NCI-H510A treated with DMSO at 0.1 percent for 48 hours (cell line): ENCODE measurements at regions not wholly inside any gene's neighbourhood (a gene's known extent, or its start where the extent isn't known, plus 50 kb on each side); places are given as distances from the start of the nearest gene placed in this dataset.
"Not testable (repeated sequence)": the region's sequence is repeated elsewhere in the genome, so short reads cannot be mapped to it uniquely, and the experiment has no call there.

Experiments used
- DNase-seq: peaks from one replicate; lab custom pipeline; 2025; lab: John Stamatoyannopoulos, UW

DNA sequence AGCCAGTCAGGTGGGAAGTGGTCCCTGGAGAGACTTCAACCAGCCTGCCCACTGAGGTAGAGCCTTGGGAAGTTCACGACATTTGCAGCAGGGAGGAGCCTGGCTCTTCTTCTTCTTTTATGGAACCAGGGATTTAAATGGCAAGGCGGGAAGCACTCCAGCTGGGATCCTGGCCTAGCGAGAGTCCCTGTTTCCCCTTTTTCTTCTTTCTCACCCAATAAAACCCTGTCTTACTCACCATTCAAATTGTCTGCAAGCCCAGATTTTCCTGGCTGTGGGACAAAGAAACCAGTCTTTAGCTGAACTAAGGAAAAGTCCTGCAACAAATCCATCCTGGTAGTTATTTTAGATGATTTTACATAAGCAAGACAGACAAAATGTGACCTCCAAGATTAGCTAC lies 503.7 kb downstream of the CDH10 start:
- no peak for DNase-seq

DNA sequence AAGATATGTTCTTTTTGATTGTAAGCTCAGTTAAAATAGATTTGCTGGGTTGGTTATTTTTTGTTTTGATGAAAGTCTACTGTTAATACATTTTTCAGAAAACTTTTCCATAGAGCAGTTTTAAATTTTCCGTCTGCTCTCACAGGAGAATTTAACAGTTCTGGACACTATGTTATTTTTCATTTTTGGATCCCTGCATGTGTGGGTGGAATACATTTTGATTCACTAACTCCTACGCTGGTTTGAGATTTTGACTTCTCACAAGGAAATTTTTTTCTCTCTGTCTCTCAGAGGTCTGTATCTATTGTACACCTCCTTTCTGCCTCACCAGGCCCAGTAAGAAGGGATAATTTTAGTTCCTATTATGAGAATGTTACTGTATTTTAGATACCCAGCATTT lies 502.4 kb downstream of the CDH10 start:
- DNase-seq = no peak

DNA sequence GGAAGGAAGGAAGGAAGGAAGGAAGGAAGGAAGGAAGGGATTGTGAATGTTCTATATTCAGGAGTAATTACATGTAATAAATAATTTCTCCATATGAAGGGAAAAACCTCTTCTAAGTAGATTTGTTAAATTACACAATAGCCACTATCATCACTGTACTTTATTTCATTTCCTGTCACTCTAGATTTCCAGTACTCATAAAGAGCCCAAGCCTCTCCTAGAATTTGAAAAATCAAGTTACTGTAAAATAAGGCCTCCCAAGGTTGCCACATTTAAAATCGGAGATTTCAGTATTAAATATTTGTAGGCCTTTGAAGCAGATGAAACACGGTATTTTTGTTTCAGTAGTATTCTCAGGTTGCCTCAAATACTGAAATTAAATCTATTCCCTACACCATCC lies 499.0 kb downstream of the CDH10 start:
- DNase-seq = no peak

- DNase-seq = no peak
Measured at GRCh38 chr5:24161559-24161958, 483.2 kb downstream of the CDH10 start.

DNA sequence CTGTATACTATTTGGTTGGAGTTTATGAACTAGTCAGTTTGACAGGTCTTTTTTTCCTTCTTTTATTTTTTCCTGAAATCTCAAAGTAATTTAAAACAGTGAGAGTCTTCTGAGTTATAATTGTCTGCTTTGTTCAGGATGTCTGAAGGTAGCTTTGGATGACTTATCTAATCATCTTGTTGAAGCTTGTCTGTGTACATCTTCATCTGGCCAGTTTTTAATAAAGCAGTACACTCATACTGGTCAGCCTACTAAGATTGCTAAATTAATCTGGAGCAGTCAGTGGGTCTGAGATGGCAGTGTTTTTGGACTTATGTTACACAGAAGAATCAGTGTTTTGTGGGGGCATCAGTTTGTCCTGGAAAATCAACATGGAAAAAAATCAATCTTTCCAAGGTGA lies 482.4 kb downstream of the CDH10 start:
- no peak for DNase-seq

GRCh38 chr5:24163091-24163490 lies 481.7 kb downstream of the CDH10 start:
- no peak for DNase-seq

DNA sequence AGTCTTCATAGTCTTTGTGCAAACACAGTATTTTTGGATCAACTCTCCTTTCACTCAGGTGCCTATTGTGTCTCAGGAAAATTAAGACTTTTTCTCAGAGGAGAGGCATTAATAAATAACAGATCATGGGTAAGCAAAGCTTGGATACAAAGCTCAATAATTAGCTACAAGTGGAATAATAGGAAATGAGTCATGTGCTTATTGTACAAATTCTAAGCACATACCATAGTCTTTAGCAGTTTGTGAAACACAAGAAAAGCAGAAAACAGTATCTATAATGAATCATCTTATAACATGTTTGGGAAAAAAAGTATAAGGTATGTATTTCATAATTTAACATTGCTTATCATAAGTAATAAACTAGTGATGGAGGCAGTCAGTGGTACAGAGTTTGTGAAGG lies 477.0 kb downstream of the CDH10 start:
- no peak for DNase-seq

DNA sequence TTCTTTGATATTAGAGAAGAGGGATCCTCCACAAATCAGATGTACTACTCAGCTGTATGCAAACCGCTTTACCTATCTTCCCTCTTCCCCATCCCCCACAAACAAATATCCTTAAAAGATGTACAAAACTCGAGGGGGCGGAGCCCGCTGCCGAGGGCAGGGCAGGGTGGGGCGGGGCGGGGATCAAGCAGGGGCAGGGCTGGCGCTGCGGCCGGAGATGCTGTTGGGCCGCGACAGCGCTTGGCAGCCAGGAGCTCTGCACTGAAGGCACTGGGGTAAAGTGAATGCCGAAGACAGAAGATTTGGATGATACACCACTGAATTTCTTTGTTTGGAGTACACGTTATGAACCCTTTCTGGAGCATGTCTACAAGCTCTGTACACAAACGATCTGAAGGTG lies 474.8 kb downstream of the CDH10 start:
- DNase-seq = no peak

DNA sequence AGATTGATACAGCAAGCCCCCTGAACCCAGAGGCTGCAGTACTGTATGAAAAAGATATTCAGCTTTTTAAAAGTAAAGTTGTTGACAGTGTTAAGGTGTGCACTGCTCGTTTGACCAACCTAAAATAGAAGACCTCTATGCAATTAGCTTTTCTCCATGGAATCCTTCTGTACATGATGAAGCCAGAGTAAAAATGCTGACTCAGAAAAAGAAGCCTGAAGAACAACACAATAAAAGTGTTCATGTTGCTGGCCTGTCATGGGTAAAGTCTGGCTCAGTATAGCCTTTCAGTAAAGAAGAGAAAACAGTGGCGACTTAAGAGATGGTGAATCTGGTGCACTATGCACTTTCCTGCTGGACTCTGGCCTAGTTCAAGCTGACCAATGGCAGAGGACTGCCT lies 473.8 kb downstream of the CDH10 start:
- not testable (repeated sequence) for DNase-seq

GRCh38 chr5:24177821-24178220 lies 467.0 kb downstream of the CDH10 start:
- no peak for DNase-seq

GRCh38 chr5:24183981-24184380 lies 460.8 kb downstream of the CDH10 start:
- no peak for DNase-seq

GRCh38 chr5:24188216-24188925 lies 456.4 kb downstream of the CDH10 start:
- DNase-seq = no peak

DNA sequence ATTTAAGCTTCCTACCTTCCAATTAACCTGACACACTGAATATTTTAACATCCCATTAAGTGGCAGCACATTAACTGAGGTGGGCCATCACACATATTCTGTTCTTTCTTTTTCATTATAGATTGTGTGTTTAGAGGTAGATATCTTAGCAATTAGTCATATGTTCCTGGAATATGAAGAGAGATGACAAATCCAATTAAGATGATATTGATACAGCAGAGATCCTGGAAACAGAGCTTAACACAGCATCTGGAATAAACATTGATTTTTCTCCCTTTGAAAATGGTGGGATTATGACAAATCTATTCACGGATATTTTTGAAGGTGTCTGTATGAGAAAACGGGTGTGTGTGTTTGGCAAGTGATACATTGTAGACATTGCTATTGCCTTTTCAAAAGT lies 448.0 kb downstream of the CDH10 start:
- no peak for DNase-seq

DNA sequence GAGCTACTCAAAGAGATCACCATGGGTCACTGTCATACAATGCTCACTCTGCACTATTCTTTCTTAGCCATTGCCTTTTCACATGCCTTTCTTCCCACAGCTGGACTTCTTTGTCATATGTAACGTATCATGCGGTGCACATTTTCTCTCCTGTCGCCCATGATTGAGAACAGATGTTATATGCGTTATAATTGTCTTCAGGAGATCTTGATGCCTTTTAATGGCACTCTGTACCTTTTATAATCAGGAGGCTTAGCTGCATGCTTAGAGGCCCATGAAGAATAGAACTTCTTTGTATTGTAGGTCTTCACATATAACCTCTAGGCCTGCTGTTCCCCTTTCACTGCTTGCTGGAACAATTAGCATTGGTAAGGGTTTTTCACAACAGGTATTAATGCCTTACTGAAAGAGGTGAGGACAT lies 436.1 kb downstream of the CDH10 start:
- no peak for DNase-seq

DNA sequence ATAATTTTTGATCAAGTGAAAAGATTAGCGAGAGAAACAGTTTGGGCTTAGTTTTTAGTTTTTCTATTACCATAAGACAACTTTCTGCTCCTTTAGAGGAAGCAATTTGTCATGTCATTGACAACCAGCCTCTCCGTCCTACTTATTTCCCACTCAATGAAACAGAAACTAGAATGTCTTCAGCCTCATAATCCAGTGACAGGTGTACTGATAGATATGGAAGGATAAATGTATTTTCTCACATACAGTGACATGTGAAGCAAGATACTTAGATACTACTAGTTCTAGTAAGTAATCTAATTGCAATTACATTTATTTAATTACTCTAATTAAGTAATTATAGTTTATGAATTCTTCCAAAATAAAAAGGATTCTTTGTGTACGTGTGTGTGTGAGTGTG lies 429.7 kb downstream of the CDH10 start:
- no peak for DNase-seq

- no peak for DNase-seq
Measured at GRCh38 chr5:24222876-24223275, 421.9 kb downstream of the CDH10 start.

GRCh38 chr5:24225051-24225450 lies 419.7 kb downstream of the CDH10 start:
- no peak for DNase-seq

DNA sequence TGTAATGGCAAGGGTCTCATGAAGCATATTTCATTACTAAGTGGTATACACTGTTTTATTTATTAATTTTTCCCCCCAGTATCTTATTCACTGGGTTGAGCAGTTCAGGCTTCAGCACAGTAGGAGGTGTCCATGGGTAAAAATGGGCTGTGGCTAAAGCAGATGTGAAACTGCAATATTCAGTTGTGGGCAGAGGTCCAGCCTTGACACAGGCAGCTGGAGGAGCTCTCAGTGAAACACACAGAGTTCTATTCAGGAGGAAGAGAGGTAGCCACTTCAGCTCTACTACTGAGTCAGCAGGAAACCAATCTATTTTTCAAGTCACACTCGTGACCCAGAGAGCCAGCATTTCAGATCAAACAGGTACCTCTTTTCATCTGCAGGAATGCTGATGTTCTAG lies 418.3 kb downstream of the CDH10 start:
- DNase-seq = no peak

- not testable (repeated sequence) for DNase-seq
Measured at GRCh38 chr5:24227881-24228280, 416.9 kb downstream of the CDH10 start.

DNA sequence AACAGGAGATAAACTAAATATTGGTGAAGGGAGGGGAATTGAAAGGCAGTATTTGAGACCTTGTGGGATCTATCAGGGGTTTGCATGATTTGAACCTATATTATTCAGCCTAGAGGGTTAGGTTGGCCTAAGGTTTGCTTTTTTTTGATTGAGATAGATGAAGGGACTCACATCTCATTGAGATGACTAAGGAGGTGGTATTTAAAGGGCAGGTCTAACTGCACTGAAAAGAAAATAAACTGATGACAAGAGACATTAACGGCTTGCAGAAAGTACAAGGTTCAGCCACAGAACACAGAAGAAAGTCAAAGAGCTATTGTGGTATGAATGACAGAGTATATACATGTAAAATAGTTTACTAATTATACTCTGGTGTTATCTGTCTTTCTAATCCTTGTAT lies 412.7 kb downstream of the CDH10 start:
- no peak for DNase-seq

- no peak for DNase-seq
Measured at GRCh38 chr5:24232929-24233498, 411.8 kb downstream of the CDH10 start.

DNA sequence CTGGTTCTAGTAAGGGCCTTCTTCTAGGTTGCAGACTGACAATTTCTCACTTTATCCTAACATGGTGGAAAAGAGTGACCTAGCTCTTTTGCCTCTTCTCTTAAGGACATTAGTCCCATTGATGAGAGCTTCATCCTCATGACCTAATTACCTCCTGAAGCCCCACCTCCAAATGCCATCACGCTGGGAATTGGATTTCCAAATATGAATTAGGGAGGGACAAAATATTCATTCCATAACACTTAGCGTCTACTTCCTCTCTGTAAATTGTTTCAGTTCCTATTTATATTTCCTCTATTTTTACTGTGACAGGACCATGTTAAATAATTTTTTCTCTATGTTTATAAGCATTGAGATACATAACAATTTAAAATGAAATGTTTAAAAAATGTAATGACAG lies 408.8 kb downstream of the CDH10 start:
- no peak for DNase-seq

DNA sequence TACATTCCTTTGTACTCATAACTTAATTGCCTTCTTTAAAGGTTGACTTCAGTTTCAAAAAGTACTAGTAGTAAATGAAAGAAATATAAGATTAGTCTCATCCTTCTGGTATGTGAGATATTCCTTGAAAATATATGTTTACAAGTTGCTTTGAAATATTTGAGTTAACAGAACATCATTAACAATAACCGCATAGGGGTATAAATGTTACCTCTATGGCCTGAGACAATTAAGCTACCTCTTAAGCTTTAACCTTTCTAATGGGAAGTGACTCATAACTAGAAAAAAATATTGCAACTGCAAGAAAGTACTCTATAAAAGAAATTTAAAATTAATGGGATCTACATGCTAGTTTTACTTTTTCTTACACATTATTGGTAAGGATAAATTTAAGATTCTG lies 399.0 kb downstream of the CDH10 start:
- no peak for DNase-seq

GRCh38 chr5:24264547-24264946 lies 380.2 kb downstream of the CDH10 start:
- no peak for DNase-seq
